Spleen (tissue), 7 donors: ENCODE measurements at regions not wholly inside any gene's neighbourhood (a gene's known extent, or its start where the extent isn't known, plus 50 kb on each side); places are given as distances from the start of the nearest gene placed in this dataset.

Source experiments
- POLR2A ChIP-seq, 3 donors: fragments of 450-650 bp; IDR thresholded peaks; one replicate each; pipeline ENCODE4 v1.5.1; 2017; ENCODE audit warnings: antibody characterized with exemption in 3 of 3, mild to moderate bottlenecking in 1 of 3
- TF ChIP-seq, protein P1 (sequence below), 11 experiments: fragments of 200-600 bp in 7 of 11; fragments of 450-650 bp in 4 of 11; sonication (generic) in 4 of 11; IDR thresholded peaks in 8 of 11; conservative IDR thresholded peaks in 3 of 11; 1 replicate in 7 of 11; 2 replicates in 4 of 11; pipeline versions ENCODE4 v1.4.0 to v1.8.0; 2016 to 2021; ENCODE audit warnings: antibody characterized with exemption in 11 of 11, inconsistent platforms in 4 of 11, mild to moderate bottlenecking in 1 of 11
- donor health status: DM: no; HTN: no; CAD: no; lungs with moderate emphysema.
- donor health status: DM: no; HTN: no; CAD: no.
- donor health status: DM: no; HTN: no; CAD: no.

DNA sequence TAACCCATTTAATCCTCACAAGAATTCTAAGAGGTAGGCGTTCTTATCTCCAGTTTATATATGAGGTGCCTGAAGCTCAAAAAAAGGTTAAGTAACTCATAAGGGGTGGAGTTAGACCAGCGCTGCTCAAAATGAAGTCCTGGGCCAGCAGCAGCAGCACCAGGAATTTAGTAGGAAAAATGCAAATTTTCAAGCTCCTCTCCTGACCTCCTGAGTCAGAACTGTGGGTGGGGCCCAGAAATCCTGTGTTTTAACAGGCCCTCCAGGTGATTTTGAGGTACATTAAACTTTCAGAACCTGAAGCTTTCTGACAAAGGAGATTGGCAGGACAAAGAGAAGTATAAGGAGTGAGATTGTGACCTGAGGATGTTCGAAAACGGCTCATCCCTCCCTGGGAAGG lies 66.0 kb upstream of the CCDC85A start:
- TF ChIP-seq, protein P1, sequence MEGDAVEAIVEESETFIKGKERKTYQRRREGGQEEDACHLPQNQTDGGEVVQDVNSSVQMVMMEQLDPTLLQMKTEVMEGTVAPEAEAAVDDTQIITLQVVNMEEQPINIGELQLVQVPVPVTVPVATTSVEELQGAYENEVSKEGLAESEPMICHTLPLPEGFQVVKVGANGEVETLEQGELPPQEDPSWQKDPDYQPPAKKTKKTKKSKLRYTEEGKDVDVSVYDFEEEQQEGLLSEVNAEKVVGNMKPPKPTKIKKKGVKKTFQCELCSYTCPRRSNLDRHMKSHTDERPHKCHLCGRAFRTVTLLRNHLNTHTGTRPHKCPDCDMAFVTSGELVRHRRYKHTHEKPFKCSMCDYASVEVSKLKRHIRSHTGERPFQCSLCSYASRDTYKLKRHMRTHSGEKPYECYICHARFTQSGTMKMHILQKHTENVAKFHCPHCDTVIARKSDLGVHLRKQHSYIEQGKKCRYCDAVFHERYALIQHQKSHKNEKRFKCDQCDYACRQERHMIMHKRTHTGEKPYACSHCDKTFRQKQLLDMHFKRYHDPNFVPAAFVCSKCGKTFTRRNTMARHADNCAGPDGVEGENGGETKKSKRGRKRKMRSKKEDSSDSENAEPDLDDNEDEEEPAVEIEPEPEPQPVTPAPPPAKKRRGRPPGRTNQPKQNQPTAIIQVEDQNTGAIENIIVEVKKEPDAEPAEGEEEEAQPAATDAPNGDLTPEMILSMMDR (IDR thresholded peaks at IDR 0.05 in 8 of 11, conservative IDR thresholded peaks at IDR 0.05 in 3 of 11), result no peak
- TF ChIP-seq POLR2A (IDR thresholded peaks at IDR 0.05), result no peak
